WTC11 (cell line): ENCODE measurements at regions not wholly inside any gene's neighbourhood (a gene's known extent, or its start where the extent isn't known, plus 50 kb on each side); places are given as distances from the start of the nearest gene placed in this dataset.
"Not testable (repeated sequence)": the region's sequence is repeated elsewhere in the genome, so short reads cannot be mapped to it uniquely, and the experiment has no call there.

Experiments used
- ATAC-seq: fragments of 200-7000 bp; cut with Tn5 transposase; 2 replicates; pipeline ENCODE4 v1.10.0; 2021; ENCODE audit warnings: mild to moderate bottlenecking, moderate library complexity
- CTCF ChIA-PET: fragments of 300-600 bp; sonication (Branson Sonifier 250); formaldehyde crosslinking; loops from one replicate; lab custom pipeline; 2021; ENCODE audit warnings: antibody characterized with exemption; lab: Charles Lee
- POLR2A ChIA-PET: fragments of 350-600 bp; sonication (Branson Sonifier 250); formaldehyde crosslinking; loops from one replicate; lab custom pipeline; 2021; ENCODE audit warnings: antibody characterized with exemption; lab: Charles Lee
- DNase-seq: peaks from one replicate; pipeline ENCODE4 v3.0.0; 2021; ENCODE audit warnings: low spot score
- H3K27ac Mint-ChIP-seq: 2 replicates; pipeline ENCODE4 v1.8.0; 2021; ENCODE audit warnings: mixed read lengths
- H3K27me3 Mint-ChIP-seq: 2 replicates; pipeline ENCODE4 v1.8.0; 2021; ENCODE audit warnings: low read depth, mild to moderate bottlenecking, moderate library complexity, mixed read lengths
- H3K36me3 Mint-ChIP-seq: 2 replicates; pipeline ENCODE4 v1.8.0; 2021; ENCODE audit warnings: mixed read lengths
- H3K4me1 Mint-ChIP-seq: 2 replicates; pipeline ENCODE4 v1.8.0; 2022; ENCODE audit warnings: mixed read lengths
- H3K4me3 Mint-ChIP-seq: 2 replicates; pipeline ENCODE4 v1.8.0; 2021; ENCODE audit warnings: mild to moderate bottlenecking, moderate library complexity, mixed read lengths
- H3K9me3 Mint-ChIP-seq: 2 replicates; pipeline ENCODE4 v1.8.0; 2021; ENCODE audit warnings: mixed read lengths
- CREB1 ChIP-seq: sonication (generic); formaldehyde crosslinking; IDR thresholded peaks from 2 replicates; pipeline ENCODE4 v1.8.0; 2023; ENCODE audit warnings: mild to moderate bottlenecking, missing genetic modification reagents
- EMX1 ChIP-seq: fragments of 250-450 bp; sonication (Bioruptor Pico); IDR thresholded peaks from 2 replicates; pipeline ENCODE4 v1.8.0; 2021; ENCODE audit warnings: mild to moderate bottlenecking
- ESRRA ChIP-seq: sonication (generic); formaldehyde crosslinking; IDR thresholded peaks from 2 replicates; pipeline ENCODE4 v1.8.1; 2022; ENCODE audit warnings: mild to moderate bottlenecking, missing genetic modification reagents, borderline replicate concordance
- GABPB1 ChIP-seq: sonication (generic); formaldehyde crosslinking; IDR thresholded peaks from 2 replicates; pipeline ENCODE4 v1.8.1; 2023; ENCODE audit warnings: mild to moderate bottlenecking, missing genetic modification reagents
- GRHL2 ChIP-seq: fragments of 250-450 bp; sonication (Bioruptor Pico); IDR thresholded peaks from 2 replicates; pipeline ENCODE4 v1.8.0; 2022; ENCODE audit warnings: mild to moderate bottlenecking, moderate library complexity; ENCODE audit not compliant: insufficient replicate concordance, severe bottlenecking
- PRRX2 ChIP-seq: fragments of 250-450 bp; sonication (Bioruptor Pico); IDR thresholded peaks from 2 replicates; pipeline ENCODE4 v1.8.0; 2021; ENCODE audit warnings: mild to moderate bottlenecking
- SMAD3 ChIP-seq: sonication (generic); formaldehyde crosslinking; IDR thresholded peaks from 2 replicates; pipeline ENCODE4 v1.8.0; 2022; ENCODE audit warnings: missing genetic modification reagents, mild to moderate bottlenecking, borderline replicate concordance
- SP1 ChIP-seq: sonication (generic); formaldehyde crosslinking; conservative IDR thresholded peaks from 2 replicates; pipeline ENCODE4 v1.8.1; 2022; ENCODE audit warnings: missing genetic modification reagents
- ZBTB21 ChIP-seq: sonication (generic); formaldehyde crosslinking; IDR thresholded peaks from 2 replicates; pipeline ENCODE4 v1.8.1; 2023; ENCODE audit warnings: mild to moderate bottlenecking, missing genetic modification reagents, borderline replicate concordance
- ZNF219 ChIP-seq: sonication (generic); formaldehyde crosslinking; IDR thresholded peaks from 2 replicates; pipeline ENCODE4 v1.8.0; 2023; ENCODE audit warnings: missing genetic modification reagents, mild to moderate bottlenecking, borderline replicate concordance
- ZNF232 ChIP-seq: sonication (generic); formaldehyde crosslinking; IDR thresholded peaks from 2 replicates; pipeline ENCODE4 v1.8.0; 2022; ENCODE audit warnings: mild to moderate bottlenecking, missing genetic modification reagents
- ZNF317 ChIP-seq: sonication (generic); formaldehyde crosslinking; IDR thresholded peaks from 2 replicates; pipeline ENCODE4 v1.8.1; 2023; ENCODE audit warnings: low read depth, mild to moderate bottlenecking, moderate library complexity, missing genetic modification reagents, borderline replicate concordance
- ZNF671 ChIP-seq: fragments of 250-450 bp; sonication (Bioruptor Pico); IDR thresholded peaks from 2 replicates; pipeline ENCODE4 v1.8.0; 2021; ENCODE audit warnings: mild to moderate bottlenecking
- TF ChIP-seq, protein P1 (sequence below): sonication (generic); formaldehyde crosslinking; IDR thresholded peaks from 2 replicates; pipeline ENCODE4 v1.8.1; 2023; ENCODE audit warnings: mild to moderate bottlenecking, moderate library complexity, missing genetic modification reagents
- TF ChIP-seq, protein P2 (sequence below): fragments of 250-450 bp; sonication (Bioruptor Pico); IDR thresholded peaks from 2 replicates; pipeline ENCODE4 v1.9.0; 2021; ENCODE audit warnings: moderate library complexity, mild to moderate bottlenecking, inconsistent platforms, borderline replicate concordance
- TF ChIP-seq, protein P3 (sequence below): sonication (generic); formaldehyde crosslinking; IDR thresholded peaks from 2 replicates; pipeline ENCODE4 v1.8.1; 2023; ENCODE audit warnings: mild to moderate bottlenecking, missing genetic modification reagents
- TF ChIP-seq, protein P4 (sequence below): fragments of 200-600 bp; IDR thresholded peaks from 2 replicates; pipeline ENCODE4 v1.8.0; 2022; ENCODE audit warnings: antibody characterized with exemption
- TF ChIP-seq, protein P5 (sequence below): fragments of 250-450 bp; sonication (Bioruptor Pico); IDR thresholded peaks from 2 replicates; pipeline ENCODE4 v2.1.2; 2022; ENCODE audit warnings: mild to moderate bottlenecking, moderate library complexity

DNA sequence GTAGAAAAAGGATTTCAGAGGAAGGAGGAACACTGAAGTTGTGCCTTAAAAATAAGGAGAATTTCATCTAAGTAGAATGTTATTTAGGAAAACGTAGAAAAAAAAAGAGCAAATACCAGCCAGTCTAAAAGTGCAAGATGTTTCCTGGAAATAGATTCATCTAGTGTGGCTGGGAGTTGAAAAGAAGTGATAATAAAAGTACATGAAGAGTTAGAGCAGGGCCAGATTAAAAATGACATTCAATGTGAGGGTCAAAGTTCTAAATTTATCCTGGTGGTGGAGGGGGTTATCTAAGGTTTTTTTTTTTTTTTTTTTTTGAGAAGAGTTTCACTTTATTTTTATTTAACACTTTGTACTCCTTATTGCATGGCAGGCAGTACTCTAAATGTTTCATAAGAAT is 289.3 kb downstream of the MDFIC start:
- Mint-ChIP-seq H3K9me3 (peaks cover 16% of the 10 kb centered on the region), H3K27ac (no peak overlapping the region), H3K4me3 (no peak overlapping the region), H3K4me1 (no peaks in the 10 kb centered on the region), H3K27me3 (peaks cover 35% of the 10 kb centered on the region), H3K36me3 (peaks cover 14% of the 10 kb centered on the region)
- POLR2A ChIA-PET = no interaction called here
- TF ChIP-seq PRRX2 (CRISPR knock-in tag) (no peak), ESRRA (CRISPR knock-in tag) (no peak), ZNF317 (CRISPR knock-in tag) (no peak)
- CTCF ChIA-PET = no interaction called here
- ATAC-seq (no peak), DNase-seq (no peak)

DNA sequence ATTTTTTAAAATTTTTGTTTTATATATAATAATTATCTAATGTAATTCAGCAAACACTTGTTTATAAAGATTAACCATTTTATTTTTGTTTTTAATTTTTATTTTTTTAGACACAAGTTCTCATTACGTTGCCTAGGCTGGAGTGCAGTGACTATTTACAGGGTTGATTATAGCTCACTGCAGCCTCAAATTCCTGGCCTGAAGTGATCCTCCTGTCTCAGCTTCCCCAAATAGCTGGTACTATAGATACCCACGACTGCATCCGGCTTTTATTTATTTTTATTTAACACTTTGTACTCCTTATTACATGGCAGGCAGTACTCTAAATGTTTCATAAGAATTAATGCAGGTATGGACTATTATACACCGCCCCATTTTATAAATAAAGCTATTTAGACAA is 288.7 kb downstream of the MDFIC start:
- DNase-seq = no peak
- no peaks in the 10 kb centered on the region for H3K4me1 Mint-ChIP-seq
- CTCF ChIA-PET = no interaction called here
- H3K36me3 Mint-ChIP-seq = peaks cover 20% of the 10 kb centered on the region
- H3K4me3 Mint-ChIP-seq = no peak overlapping the region
- POLR2A ChIA-PET = no interaction called here
- no peak overlapping the region for H3K27ac Mint-ChIP-seq
- TF ChIP-seq ZNF671 (CRISPR knock-in tag) (no peak), CREB1 (CRISPR knock-in tag) (no peak), GABPB1 (no peak)
- no peak for ATAC-seq
- peaks cover 22% of the 10 kb centered on the region for H3K9me3 Mint-ChIP-seq
- H3K27me3 Mint-ChIP-seq = peaks cover 33% of the 10 kb centered on the region

DNA sequence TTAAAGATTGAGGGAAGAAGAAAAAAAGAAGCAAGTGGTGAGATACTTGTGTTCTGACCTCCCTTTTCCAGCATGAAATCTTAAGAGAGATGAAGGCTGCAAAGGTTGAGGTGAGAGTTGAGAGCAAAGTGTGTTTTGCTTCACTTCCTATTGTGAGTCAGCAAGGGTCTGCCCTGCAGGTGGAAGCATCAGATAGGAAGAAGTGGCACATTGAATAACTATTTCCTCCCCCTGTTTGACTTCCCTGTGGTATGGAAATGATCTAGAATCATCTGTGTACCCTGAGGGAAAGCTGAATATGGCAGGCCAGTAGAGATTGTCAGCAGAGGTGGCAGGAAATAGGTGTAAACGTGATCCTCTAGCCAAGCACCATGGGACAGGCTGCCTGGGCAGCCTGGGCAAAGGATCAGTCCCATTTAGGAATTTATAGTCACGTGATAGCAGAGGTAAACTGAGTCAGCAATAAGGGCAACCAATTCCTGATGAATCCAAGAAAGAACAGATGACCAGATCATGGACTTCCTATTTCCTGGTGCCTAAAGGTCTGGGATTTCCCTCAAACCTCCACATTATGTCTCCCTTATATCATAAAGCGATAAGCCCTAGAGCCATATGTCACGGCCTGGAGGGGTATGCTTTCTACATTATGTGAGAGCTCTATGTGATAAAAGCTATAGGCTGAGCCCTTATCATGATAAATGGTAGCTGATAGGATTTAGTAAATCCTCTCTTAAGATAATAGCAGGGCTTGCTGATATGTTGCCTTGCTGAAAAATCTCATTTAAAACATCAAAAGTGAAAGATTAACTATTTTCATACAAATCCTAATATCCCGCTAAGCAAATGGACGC is 287.0 kb downstream of the MDFIC start:
- H3K27me3 Mint-ChIP-seq = peaks cover 23% of the 10 kb centered on the region
- CTCF ChIA-PET = no interaction called here

DNA sequence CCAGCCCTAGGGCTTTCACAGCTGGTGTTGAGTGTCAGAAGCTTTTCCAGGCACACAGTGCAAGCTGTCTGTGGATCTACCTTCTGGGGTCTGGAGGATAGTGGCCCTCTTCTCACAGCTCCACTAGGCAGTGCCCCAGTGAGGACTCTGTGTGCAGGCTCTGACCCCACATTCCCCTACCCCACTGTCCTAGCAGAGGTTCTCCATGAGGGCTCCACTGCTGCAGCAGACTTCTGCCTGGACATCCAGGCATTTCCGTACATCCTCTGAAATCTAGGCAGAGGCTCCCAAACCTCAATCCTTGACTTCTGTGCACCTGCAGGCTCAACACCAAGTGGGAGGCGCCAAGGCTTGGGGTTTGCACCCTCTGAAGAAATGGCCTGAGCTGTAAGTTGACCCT is 284.5 kb downstream of the MDFIC start:
- DNase-seq, CTCF ChIA-PET, ATAC-seq, H3K4me1 Mint-ChIP-seq, POLR2A ChIA-PET, H3K27ac Mint-ChIP-seq, H3K27me3 Mint-ChIP-seq, H3K4me3 Mint-ChIP-seq: not testable (repeated sequence)
- Mint-ChIP-seq H3K36me3 (peaks cover 30% of the 10 kb centered on the region), H3K9me3 (peaks cover 28% of the 10 kb centered on the region)

More for the DNA sequence above, 287.0 kb downstream of the MDFIC start:
- no peak for TF ChIP-seq SMAD3 (CRISPR knock-in tag)
- no peak for TF ChIP-seq ZBTB21 (CRISPR knock-in tag)
- TF ChIP-seq SP1 (CRISPR knock-in tag) = no peak
- TF ChIP-seq ZNF232 = no peak
- no peak for TF ChIP-seq GRHL2 (CRISPR knock-in tag)
- no peak for TF ChIP-seq EMX1
- TF ChIP-seq ZNF219 (CRISPR knock-in tag) = no peak
- TF ChIP-seq, protein P1, sequence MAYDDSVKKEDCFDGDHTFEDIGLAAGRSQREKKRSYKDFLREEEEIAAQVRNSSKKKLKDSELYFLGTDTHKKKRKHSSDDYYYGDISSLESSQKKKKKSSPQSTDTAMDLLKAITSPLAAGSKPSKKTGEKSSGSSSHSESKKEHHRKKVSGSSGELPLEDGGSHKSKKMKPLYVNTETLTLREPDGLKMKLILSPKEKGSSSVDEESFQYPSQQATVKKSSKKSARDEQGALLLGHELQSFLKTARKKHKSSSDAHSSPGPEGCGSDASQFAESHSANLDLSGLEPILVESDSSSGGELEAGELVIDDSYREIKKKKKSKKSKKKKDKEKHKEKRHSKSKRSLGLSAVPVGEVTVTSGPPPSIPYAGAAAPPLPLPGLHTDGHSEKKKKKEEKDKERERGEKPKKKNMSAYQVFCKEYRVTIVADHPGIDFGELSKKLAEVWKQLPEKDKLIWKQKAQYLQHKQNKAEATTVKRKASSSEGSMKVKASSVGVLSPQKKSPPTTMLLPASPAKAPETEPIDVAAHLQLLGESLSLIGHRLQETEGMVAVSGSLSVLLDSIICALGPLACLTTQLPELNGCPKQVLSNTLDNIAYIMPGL (CRISPR knock-in tag) = no peak
- TF ChIP-seq, protein P2, sequence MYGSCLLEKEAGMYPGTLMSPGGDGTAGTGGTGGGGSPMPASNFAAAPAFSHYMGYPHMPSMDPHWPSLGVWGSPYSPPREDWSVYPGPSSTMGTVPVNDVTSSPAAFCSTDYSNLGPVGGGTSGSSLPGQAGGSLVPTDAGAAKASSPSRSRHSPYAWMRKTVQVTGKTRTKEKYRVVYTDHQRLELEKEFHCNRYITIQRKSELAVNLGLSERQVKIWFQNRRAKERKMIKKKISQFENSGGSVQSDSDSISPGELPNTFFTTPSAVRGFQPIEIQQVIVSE (CRISPR knock-in tag) = no peak
- TF ChIP-seq, protein P3, sequence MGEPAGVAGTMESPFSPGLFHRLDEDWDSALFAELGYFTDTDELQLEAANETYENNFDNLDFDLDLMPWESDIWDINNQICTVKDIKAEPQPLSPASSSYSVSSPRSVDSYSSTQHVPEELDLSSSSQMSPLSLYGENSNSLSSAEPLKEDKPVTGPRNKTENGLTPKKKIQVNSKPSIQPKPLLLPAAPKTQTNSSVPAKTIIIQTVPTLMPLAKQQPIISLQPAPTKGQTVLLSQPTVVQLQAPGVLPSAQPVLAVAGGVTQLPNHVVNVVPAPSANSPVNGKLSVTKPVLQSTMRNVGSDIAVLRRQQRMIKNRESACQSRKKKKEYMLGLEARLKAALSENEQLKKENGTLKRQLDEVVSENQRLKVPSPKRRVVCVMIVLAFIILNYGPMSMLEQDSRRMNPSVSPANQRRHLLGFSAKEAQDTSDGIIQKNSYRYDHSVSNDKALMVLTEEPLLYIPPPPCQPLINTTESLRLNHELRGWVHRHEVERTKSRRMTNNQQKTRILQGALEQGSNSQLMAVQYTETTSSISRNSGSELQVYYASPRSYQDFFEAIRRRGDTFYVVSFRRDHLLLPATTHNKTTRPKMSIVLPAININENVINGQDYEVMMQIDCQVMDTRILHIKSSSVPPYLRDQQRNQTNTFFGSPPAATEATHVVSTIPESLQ (CRISPR knock-in tag) = no peak
- TF ChIP-seq, protein P4, sequence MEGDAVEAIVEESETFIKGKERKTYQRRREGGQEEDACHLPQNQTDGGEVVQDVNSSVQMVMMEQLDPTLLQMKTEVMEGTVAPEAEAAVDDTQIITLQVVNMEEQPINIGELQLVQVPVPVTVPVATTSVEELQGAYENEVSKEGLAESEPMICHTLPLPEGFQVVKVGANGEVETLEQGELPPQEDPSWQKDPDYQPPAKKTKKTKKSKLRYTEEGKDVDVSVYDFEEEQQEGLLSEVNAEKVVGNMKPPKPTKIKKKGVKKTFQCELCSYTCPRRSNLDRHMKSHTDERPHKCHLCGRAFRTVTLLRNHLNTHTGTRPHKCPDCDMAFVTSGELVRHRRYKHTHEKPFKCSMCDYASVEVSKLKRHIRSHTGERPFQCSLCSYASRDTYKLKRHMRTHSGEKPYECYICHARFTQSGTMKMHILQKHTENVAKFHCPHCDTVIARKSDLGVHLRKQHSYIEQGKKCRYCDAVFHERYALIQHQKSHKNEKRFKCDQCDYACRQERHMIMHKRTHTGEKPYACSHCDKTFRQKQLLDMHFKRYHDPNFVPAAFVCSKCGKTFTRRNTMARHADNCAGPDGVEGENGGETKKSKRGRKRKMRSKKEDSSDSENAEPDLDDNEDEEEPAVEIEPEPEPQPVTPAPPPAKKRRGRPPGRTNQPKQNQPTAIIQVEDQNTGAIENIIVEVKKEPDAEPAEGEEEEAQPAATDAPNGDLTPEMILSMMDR = no peak
- TF ChIP-seq, protein P5, sequence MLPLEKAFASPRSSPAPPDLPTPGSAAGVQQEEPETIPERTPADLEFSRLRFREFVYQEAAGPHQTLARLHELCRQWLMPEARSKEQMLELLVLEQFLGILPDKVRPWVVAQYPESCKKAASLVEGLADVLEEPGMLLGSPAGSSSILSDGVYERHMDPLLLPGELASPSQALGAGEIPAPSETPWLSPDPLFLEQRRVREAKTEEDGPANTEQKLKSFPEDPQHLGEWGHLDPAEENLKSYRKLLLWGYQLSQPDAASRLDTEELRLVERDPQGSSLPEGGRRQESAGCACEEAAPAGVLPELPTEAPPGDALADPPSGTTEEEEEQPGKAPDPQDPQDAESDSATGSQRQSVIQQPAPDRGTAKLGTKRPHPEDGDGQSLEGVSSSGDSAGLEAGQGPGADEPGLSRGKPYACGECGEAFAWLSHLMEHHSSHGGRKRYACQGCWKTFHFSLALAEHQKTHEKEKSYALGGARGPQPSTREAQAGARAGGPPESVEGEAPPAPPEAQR (CRISPR knock-in tag) = no peak
- H3K9me3 Mint-ChIP-seq = peaks cover 34% of the 10 kb centered on the region
- peaks cover 30% of the 10 kb centered on the region for H3K36me3 Mint-ChIP-seq
- ATAC-seq (no peak), DNase-seq (no peak)
- H3K27ac Mint-ChIP-seq = no peak overlapping the region
- H3K4me1 Mint-ChIP-seq = no peaks in the 10 kb centered on the region
- POLR2A ChIA-PET = no interaction called here
- H3K4me3 Mint-ChIP-seq = no peak overlapping the region
